Mesothelial cell of epicardium (in vitro differentiated cells): ENCODE measurements at regions not wholly inside any gene's neighbourhood (a gene's known extent, or its start where the extent isn't known, plus 50 kb on each side); places are given as distances from the start of the nearest gene placed in this dataset.

Experiments
- DNase-seq, 2 experiments: peaks; one replicate each; pipeline ENCODE4 v3.0.0; 2021; ENCODE audit warnings: low spot score in 2 of 2; ENCODE audit not compliant: unreplicated experiment in 2 of 2
- H3K27ac Mint-ChIP-seq: 2 replicates; pipeline ENCODE4 v1.8.0; 2021; ENCODE audit warnings: mixed read lengths
- H3K27me3 Mint-ChIP-seq: 2 replicates; pipeline ENCODE4 v1.8.0; 2021; ENCODE audit warnings: low read depth, mixed read lengths
- H3K36me3 Mint-ChIP-seq: 2 replicates; pipeline ENCODE4 v1.8.0; 2021; ENCODE audit warnings: mixed read lengths
- H3K4me1 Mint-ChIP-seq: 2 replicates; pipeline ENCODE4 v1.8.0; 2021; ENCODE audit warnings: mixed read lengths
- H3K4me3 Mint-ChIP-seq: 2 replicates; pipeline ENCODE4 v1.8.0; 2021; ENCODE audit warnings: mild to moderate bottlenecking, moderate library complexity, mixed read lengths
- H3K9me3 Mint-ChIP-seq: 2 replicates; pipeline ENCODE4 v1.8.0; 2021; ENCODE audit warnings: mixed read lengths
- CTCF ChIP-seq: fragments of 200-600 bp; sonication (generic); IDR thresholded peaks from one replicate; pipeline ENCODE4 v1.5.0; 2021; ENCODE audit warnings: antibody characterized with exemption; ENCODE audit not compliant: unreplicated experiment

- H3K27me3 Mint-ChIP-seq = no peaks in the 10 kb centered on the region
- no peak for TF ChIP-seq CTCF
- no peak overlapping the region for H3K4me3 Mint-ChIP-seq
- H3K36me3 Mint-ChIP-seq = no peaks in the 10 kb centered on the region
- no peak overlapping the region for H3K27ac Mint-ChIP-seq
- no peak for DNase-seq
- H3K9me3 Mint-ChIP-seq = no peaks in the 10 kb centered on the region
- peaks cover 15% of the 10 kb centered on the region for H3K4me1 Mint-ChIP-seq
These were observed 541.3 kb upstream of the LRRTM4 start for GRCh38 chr2:78063246-78064020.

GRCh38 chr2:78065366-78065765 lies 543.2 kb upstream of the LRRTM4 start:
- Mint-ChIP-seq H3K4me3 (no peak overlapping the region), H3K27ac (no peak overlapping the region), H3K36me3 (no peaks in the 10 kb centered on the region), H3K4me1 (peaks cover 18% of the 10 kb centered on the region), H3K9me3 (no peaks in the 10 kb centered on the region), H3K27me3 (no peaks in the 10 kb centered on the region)
- DNase-seq = no peak
- TF ChIP-seq CTCF = no peak

GRCh38 chr2:78068808-78069207 lies 546.6 kb upstream of the LRRTM4 start:
- no peak overlapping the region for H3K4me3 Mint-ChIP-seq
- no peak for TF ChIP-seq CTCF
- no peaks in the 10 kb centered on the region for H3K27me3 Mint-ChIP-seq
- DNase-seq = no peak
- peaks cover 9% of the 10 kb centered on the region for H3K4me1 Mint-ChIP-seq
- H3K9me3 Mint-ChIP-seq = no peaks in the 10 kb centered on the region
- H3K27ac Mint-ChIP-seq = no peak overlapping the region
- no peaks in the 10 kb centered on the region for H3K36me3 Mint-ChIP-seq

GRCh38 chr2:78070693-78071092 lies 548.5 kb upstream of the LRRTM4 start:
- H3K4me1 Mint-ChIP-seq = peaks cover 11% of the 10 kb centered on the region
- no peak for TF ChIP-seq CTCF

GRCh38 chr2:78077633-78078032 lies 555.5 kb upstream of the LRRTM4 start:
- Mint-ChIP-seq H3K4me1 (peaks cover 16% of the 10 kb centered on the region), H3K9me3 (peaks cover 5% of the 10 kb centered on the region), H3K27ac (no peak overlapping the region), H3K27me3 (no peaks in the 10 kb centered on the region), H3K4me3 (no peak overlapping the region), H3K36me3 (no peaks in the 10 kb centered on the region)
- no peak for TF ChIP-seq CTCF
- DNase-seq = no peak

More at GRCh38 chr2:78070693-78071092, 548.5 kb upstream of the LRRTM4 start:
- peaks cover 5% of the 10 kb centered on the region for H3K9me3 Mint-ChIP-seq
- H3K27me3 Mint-ChIP-seq = no peaks in the 10 kb centered on the region
- H3K27ac Mint-ChIP-seq = no peak overlapping the region
- DNase-seq = no peak
- H3K4me3 Mint-ChIP-seq = no peak overlapping the region
- no peaks in the 10 kb centered on the region for H3K36me3 Mint-ChIP-seq
